ENCODE measurements at regions not wholly inside any gene's neighbourhood (a gene's known extent, or its start where the extent isn't known, plus 50 kb on each side); places are given as distances from the start of the nearest gene placed in this dataset.

DNA sequence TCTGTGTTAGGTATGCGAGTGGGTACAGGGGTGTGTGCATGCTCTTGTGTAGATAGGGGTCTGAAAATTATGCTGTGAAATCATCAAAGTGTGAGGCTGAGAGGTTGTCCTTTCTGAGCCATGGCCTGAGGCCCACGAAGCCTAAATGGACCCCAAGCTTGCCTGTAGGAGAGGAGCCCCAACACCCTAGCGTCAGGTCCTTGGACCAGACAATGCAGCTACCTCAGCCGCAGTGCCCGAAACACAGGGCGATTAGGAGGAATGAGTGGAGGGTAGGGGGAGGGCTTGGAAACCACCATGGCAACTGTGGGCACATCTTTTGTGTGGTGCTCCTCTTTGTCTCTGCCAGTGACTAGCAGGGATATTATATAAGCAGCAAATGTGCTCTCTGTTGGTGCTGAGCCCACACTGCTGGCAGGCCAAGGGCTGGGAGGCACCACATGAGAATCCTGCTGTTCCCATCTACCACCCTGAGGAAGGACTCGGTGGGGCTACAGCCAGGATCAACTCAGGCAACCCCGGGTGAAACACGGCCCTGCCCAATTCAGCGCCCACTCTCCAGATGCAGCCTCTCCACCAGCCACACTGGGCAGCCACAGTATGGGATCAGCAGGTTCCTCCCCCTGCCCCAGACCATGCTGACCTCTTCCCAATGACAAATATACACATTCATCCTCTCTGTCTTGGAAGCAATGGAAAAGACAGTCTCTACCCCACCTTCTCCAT, 84.6 kb upstream of the FSTL4 start:
- no peak for DNase-seq
- no peak overlapping the region for H3K27ac Mint-ChIP-seq
- peaks cover 0 to 5% (median 4%) of the 10 kb centered on the region in 3 donors for H3K4me1 Mint-ChIP-seq
- H3K27me3 Mint-ChIP-seq, result peaks cover 3 to 19% (median 18%) of the 10 kb centered on the region in 3 donors
- peak overlapping the region in 1 of 8 donors; percentile 2 for H3K4me3 Mint-ChIP-seq
- peaks cover 0 to 8% of the 10 kb centered on the region in 2 donors for H3K36me3 Mint-ChIP-seq
- ATAC-seq (ENCODE audit: low read depth in 2 of 2), result no peak
- peaks cover 0 to 6% (median 0%) of the 10 kb centered on the region in 7 donors for H3K9me3 Mint-ChIP-seq

DNA sequence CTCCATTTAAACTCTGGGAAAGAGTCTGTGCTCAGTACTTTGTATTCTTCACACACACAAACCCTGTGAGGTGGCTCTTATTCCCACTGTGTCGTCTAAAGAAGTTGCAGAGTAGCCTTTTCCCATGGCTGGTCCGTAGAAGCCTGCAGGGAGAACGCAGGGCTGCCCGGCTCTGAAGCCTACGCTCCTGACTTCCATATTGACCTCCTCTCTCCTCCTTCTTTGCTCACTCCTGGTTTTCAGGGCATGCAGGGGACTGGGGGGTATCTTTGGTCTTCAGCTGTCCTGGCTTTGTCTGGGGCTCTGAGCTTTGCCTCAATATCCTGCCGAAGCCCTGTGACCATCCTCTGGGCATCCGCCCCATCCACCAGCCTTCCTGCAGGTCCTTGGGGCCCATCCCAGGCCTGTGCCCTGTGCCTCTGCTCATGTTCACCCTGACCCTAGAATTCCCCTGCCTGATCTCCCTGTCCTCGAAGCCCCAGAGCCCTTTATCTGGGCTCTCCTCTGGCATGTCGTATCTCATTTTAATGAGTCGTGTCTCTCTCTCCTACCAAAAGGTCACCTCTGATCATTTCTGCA, 83.8 kb upstream of the FSTL4 start:
- DNase-seq (no peak), ATAC-seq (ENCODE audit: low read depth in 2 of 2) (no peak)
- Mint-ChIP-seq H3K4me1 (peaks cover 0 to 5% (median 4%) of the 10 kb centered on the region in 3 donors), H3K27ac (peak overlapping the region in 1 of 6 donors; percentile 27), H3K4me3 (no peak overlapping the region), H3K27me3 (peaks cover 3 to 25% (median 18%) of the 10 kb centered on the region in 3 donors), H3K36me3 (peaks cover 0 to 8% of the 10 kb centered on the region in 2 donors), H3K9me3 (peaks cover 0 to 6% (median 0%) of the 10 kb centered on the region in 7 donors)

DNA sequence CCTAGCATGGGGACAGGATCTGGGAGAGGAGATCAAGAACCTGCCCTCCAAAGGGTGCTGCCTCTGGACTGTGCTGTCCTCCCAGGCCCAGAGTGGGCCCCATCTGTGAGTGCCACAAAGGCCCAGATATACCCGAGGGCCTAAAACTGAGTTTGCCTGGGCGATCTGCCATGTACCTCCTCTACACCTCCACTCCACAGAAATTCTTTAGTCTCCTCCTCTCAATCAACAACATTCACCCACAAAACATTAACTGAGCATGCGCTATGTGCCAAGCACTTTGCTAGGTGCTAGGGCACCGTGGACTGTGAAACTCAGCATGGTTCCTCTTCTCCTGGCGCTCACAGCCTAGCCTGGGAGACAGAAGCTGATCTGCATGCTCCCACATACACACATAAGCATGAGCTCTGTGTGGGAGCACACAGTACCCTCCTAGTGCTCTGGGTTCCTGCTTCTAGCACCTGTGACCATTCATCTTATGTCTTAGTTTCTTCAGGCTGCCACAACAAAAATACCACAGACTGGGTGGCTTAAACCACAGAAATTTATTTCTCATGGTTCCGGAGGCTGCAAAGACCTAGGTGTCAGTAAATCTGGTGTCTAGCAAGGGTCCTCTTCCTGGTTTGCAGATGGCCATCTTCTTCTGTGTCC, 82.0 kb upstream of the FSTL4 start:
- ATAC-seq (ENCODE audit: low read depth in 2 of 2), result no peak
- Mint-ChIP-seq H3K27me3 (peaks cover 3 to 28% (median 21%) of the 10 kb centered on the region in 3 donors), H3K27ac (no peak overlapping the region), H3K9me3 (peaks cover 0 to 2% (median 0%) of the 10 kb centered on the region in 7 donors), H3K4me3 (no peak overlapping the region), H3K36me3 (no peaks in the 10 kb centered on the region), H3K4me1 (peaks cover 0 to 5% (median 4%) of the 10 kb centered on the region in 3 donors)
- DNase-seq, result no peak

DNA sequence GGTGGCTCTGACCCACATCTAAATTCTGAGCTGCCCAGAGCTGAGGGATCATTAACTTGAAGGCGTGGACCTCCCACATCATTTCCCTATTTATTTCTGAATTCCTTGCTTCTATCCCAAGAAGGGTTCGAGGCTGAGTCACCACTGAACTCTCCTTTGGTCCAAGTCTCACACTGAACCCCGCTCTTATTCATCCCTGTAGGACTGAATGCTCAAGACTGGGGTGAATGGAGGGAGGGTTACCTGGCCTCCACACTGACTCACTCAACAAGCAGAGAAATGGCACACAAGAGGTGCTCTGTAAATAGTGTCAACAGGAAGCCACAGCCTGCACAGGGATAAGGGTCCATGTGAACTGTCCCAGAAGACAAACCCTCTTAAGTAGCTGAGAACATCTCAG, 79.1 kb upstream of the FSTL4 start:
- Mint-ChIP-seq H3K36me3 (no peaks in the 10 kb centered on the region), H3K27ac (no peak overlapping the region), H3K9me3 (peaks cover 0 to 2% (median 0%) of the 10 kb centered on the region in 7 donors), H3K27me3 (peaks cover 7 to 43% (median 33%) of the 10 kb centered on the region in 3 donors), H3K4me1 (peaks cover 3 to 4% (median 4%) of the 10 kb centered on the region in 3 donors), H3K4me3 (no peak overlapping the region)
- DNase-seq (no peak), ATAC-seq (ENCODE audit: low read depth in 2 of 2) (no peak)

DNA sequence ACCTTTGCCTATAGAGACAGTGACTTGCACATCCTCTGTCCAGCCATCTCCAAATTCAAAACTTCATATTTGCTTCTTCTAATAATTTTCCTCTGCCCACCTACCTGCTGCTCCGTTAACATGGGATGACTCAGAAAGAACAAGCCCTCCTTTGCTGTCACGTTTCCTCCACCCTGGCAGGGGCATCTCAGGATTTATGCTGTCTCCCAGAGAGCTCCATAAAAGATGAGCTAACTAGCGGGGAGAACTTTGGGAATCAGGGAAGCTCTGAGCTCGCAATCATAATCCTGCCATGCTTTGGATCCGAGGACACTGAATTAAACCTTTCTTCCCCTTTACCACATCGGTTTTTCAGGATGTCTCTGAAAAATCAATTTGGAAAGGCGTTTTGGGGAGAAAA, 78.4 kb upstream of the FSTL4 start:
- Mint-ChIP-seq H3K36me3 (no peaks in the 10 kb centered on the region), H3K4me3 (no peak overlapping the region), H3K4me1 (peaks cover 3 to 4% (median 4%) of the 10 kb centered on the region in 3 donors), H3K27me3 (peaks cover 7 to 40% (median 31%) of the 10 kb centered on the region in 3 donors), H3K9me3 (peaks cover 0 to 2% (median 0%) of the 10 kb centered on the region in 7 donors), H3K27ac (no peak overlapping the region)
- no peak for ATAC-seq (ENCODE audit: low read depth in 2 of 2)
- no peak for DNase-seq

DNA sequence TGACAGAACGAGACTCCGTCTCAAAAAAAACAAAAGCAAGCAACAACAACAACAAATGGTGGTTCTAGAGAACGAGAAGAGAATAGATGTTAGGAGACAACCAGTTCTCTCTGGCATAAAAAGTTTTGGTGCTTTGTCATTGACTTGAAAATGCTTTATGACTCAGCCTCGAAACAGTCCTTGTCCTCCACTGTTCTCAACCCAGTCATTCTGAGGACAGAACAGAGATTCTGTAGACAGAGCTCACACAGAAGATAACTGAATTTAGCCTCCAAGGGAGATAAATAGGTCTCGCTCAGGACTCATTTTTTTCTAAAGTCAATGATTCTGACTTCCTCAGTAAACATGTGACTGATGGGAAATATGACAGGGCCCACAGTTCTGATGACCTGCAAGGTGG, 76.0 kb upstream of the FSTL4 start:
- ATAC-seq (ENCODE audit: low read depth in 2 of 2) (no peak), DNase-seq (no peak)
- peak overlapping the region in 1 of 6 donors; percentile 49 for H3K27ac Mint-ChIP-seq
- H3K4me3 Mint-ChIP-seq, result no peak overlapping the region
- H3K9me3 Mint-ChIP-seq, result no peaks in the 10 kb centered on the region
- peaks cover 0 to 4% (median 3%) of the 10 kb centered on the region in 3 donors for H3K4me1 Mint-ChIP-seq
- H3K27me3 Mint-ChIP-seq, result peaks cover 8 to 40% (median 26%) of the 10 kb centered on the region in 3 donors
- H3K36me3 Mint-ChIP-seq, result no peaks in the 10 kb centered on the region

DNA sequence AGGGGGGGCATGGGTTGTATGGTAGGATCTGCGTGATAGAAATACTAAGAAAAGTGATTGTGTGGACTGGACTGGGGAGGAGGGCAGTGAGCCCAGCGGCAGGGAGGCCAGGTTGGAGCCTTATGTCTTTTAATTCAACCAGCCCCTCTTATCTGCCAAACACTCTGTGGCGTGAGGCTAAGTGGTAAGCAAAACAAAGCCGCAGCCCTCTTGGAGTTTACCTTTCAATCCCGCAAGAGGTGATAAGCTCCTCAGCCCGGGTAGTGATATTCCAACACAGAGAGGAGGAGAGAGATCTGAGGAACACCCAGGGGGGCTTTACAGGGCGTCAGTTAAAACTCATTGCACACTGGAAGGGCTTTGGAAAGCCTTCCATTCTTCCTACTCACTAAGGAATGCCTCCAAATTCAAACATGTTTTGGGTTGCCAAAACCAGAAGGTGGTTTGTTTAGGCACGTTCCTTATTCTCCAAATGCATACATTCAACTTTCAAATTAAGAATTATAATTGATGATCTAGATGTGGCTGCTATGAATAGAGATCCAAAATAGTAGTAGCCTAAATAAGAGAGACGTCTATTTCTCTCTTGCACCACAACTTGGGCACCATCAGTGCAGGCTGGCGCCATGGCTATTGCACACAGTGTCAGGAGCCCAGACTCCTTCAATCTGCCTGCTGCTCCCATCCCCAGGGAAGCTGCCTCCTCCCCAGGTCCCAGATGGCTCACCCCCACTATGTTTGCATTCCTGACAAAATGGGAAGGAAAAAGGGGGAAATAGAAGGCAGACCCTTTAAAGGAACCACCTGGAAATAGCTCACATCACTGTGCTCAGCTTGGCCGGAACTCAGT, 75.1 kb upstream of the FSTL4 start:
- ATAC-seq (ENCODE audit: low read depth in 2 of 2), result no peak
- no peak for DNase-seq
- Mint-ChIP-seq H3K36me3 (no peaks in the 10 kb centered on the region), H3K27me3 (peaks cover 8 to 40% (median 26%) of the 10 kb centered on the region in 3 donors), H3K27ac (no peak overlapping the region), H3K9me3 (no peaks in the 10 kb centered on the region), H3K4me1 (peaks cover 0 to 4% (median 3%) of the 10 kb centered on the region in 3 donors), H3K4me3 (no peak overlapping the region)

DNA sequence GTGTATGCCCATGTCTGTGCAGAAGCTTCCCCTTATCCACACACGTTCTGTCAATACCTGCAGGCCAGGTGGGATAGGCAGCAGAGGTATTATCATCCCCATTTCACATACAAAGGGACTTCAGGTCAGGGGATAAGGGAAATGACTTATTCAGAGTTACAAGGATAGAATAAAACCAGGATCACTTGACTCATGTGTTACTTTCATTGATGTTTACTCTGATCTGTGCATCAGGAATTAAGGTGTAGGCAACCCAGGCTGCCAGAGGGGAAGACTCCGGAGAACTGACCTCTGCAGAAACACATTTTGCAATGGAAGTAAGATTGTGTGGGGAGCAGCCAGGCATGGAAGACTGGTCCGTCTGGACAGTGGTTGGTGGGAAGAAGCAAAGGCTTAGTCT, 74.2 kb upstream of the FSTL4 start:
- no peak for DNase-seq
- Mint-ChIP-seq H3K36me3 (no peaks in the 10 kb centered on the region), H3K9me3 (no peaks in the 10 kb centered on the region), H3K27me3 (peaks cover 8 to 34% (median 26%) of the 10 kb centered on the region in 3 donors), H3K27ac (no peak overlapping the region), H3K4me3 (no peak overlapping the region), H3K4me1 (peaks cover 0 to 9% (median 9%) of the 10 kb centered on the region in 3 donors)
- ATAC-seq (ENCODE audit: low read depth in 2 of 2), result no peak

DNA sequence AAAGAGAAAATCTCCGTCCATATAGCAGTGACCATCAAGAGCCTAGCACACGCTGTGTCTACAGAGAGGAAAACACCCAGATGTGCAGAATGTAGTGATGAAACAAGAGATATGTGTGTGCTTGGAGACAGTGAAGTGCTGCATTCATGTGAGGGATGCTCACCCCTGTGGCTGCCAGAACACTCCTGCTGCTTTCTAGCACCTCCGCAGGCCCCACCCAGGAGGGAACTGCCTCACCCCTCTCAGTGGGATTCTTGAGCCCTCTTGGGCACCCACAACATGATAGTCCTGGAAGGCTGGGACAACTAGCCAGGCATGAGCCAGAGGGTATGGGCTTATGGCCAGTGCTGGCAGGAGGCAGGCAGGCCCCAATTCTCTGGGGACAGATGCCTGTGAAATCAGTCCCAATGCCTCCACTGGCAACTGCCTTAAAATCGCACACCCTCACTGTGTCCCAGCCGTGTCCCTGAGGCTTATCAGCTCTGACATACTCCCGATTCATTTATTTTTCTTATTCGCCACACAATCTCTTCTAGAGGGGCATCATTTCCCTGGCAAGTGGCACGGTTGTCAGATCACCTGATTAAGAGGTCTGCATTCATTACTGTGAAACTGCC, 73.2 kb upstream of the FSTL4 start:
- no peaks in the 10 kb centered on the region for H3K36me3 Mint-ChIP-seq
- no peak overlapping the region for H3K4me3 Mint-ChIP-seq
- H3K27ac Mint-ChIP-seq, result no peak overlapping the region
- peaks cover 8 to 32% (median 26%) of the 10 kb centered on the region in 3 donors for H3K27me3 Mint-ChIP-seq
- H3K9me3 Mint-ChIP-seq, result no peaks in the 10 kb centered on the region
- DNase-seq (no peak), ATAC-seq (ENCODE audit: low read depth in 2 of 2) (no peak)
- H3K4me1 Mint-ChIP-seq, result peaks cover 0 to 14% (median 9%) of the 10 kb centered on the region in 3 donors

DNA sequence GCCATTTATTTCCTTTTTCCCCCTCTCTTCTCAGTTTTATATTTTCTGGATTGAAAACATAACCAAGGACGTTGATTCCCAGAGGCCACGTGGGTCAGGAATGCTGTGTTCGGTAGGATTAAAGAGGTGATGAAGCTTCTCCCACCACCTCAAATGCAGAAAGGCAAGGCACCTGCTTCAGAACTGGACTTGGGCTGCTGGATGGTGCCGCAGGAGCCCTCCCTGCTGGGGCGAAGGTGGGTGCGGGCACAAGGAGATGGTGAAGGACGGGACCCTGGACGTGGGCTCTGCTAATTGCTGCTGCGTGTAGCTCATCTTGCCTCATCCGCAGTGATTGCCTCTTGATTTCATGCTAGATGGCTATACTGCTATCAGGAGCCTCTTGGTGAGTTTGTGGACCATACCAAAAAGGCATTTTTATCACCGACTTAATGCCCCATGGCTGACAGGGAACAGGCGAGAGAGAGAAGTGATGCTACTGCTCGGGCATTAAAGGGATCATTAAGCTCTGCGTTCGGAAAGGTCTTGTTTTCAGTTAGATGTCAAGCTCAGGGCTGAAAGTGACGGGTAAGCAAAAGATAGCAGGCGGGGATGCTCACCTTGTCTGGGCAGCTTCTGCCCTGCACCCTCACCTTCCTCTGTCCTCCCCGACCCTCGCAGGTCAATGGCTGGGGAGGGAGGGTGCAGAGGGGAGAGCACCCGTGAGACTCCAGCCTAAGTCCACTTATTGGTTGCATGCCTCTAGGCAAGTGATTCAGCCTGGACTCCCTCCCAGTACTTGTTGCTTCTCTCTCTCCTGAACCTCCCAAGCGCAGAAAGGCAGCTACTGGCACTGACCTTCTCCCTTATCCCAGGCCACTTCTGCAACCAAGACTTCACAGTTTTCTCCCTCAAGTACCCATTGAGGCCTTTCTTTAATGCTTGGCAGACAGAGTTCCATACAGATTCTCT, 71.6 kb upstream of the FSTL4 start:
- H3K27ac Mint-ChIP-seq, result peak overlapping the region in 2 of 6 donors; percentile 16 to 26

DNA sequence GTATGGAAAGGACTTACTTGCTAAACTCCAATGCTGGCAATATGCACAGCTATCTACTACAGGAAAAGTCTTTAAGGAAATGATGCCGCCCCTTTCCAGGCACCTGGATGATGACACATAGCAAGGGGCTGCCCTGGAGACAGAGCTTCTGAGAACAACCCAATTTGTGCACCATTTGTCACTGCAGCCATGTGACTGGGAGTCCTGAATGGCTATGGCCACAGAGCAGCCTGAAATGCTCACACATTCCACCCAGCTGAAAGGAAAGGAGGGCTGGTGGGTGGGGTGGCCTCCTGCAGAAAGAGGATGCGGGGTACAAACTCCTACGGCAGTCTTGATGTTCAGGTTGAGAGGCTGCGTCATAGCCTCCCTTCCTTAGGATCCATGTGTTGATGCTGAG, 70.1 kb upstream of the FSTL4 start:
- H3K27ac Mint-ChIP-seq, result no peak overlapping the region
- peaks cover 0 to 11% (median 9%) of the 10 kb centered on the region in 3 donors for H3K4me1 Mint-ChIP-seq
- DNase-seq (no peak), ATAC-seq (ENCODE audit: low read depth in 2 of 2) (no peak)
- no peaks in the 10 kb centered on the region for H3K36me3 Mint-ChIP-seq
- no peaks in the 10 kb centered on the region for H3K9me3 Mint-ChIP-seq
- H3K4me3 Mint-ChIP-seq, result no peak overlapping the region
- H3K27me3 Mint-ChIP-seq, result peaks cover 5 to 23% (median 9%) of the 10 kb centered on the region in 3 donors

More for the DNA sequence above, 71.6 kb upstream of the FSTL4 start:
- Mint-ChIP-seq H3K36me3 (no peaks in the 10 kb centered on the region), H3K9me3 (no peaks in the 10 kb centered on the region), H3K27me3 (peaks cover 5 to 22% (median 11%) of the 10 kb centered on the region in 3 donors), H3K4me1 (peaks cover 0 to 13% (median 9%) of the 10 kb centered on the region in 3 donors), H3K4me3 (no peak overlapping the region)
- DNase-seq (no peak), ATAC-seq (ENCODE audit: low read depth in 2 of 2) (no peak)

DNA sequence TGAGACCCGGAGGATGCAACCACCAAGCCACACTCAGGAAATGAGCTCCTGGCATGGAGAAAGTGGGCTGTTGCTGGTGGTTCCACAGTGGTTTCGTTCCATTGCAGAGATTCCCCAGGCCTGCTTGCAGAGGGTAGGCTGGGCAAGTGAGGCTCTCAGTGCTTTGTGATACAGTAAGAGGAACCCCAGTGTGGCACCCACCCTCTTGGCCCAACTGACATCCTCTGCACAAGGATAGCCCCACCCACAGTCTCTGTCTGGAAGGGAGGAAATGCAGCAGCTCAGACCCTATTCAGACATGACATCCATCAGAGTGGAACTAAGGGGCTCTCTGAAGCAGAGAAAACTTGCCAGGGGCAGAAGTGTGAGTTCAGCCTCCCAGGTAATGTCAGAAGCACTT, 69.6 kb upstream of the FSTL4 start:
- DNase-seq (peak; percentile 5), ATAC-seq (ENCODE audit: low read depth in 2 of 2) (peak; percentile 75 to 79)
- Mint-ChIP-seq H3K9me3 (no peaks in the 10 kb centered on the region), H3K36me3 (no peaks in the 10 kb centered on the region), H3K27me3 (peaks cover 5 to 17% (median 6%) of the 10 kb centered on the region in 3 donors), H3K27ac (peak overlapping the region in 1 of 6 donors; percentile 27), H3K4me1 (peaks cover 0 to 11% (median 9%) of the 10 kb centered on the region in 3 donors), H3K4me3 (no peak overlapping the region)
